ENCODE measurements at regions not wholly inside any gene's neighbourhood (a gene's known extent, or its start where the extent isn't known, plus 50 kb on each side); places are given as distances from the start of the nearest gene placed in this dataset.

- TF ChIP-seq ZNF70 (CRISPR knock-in tag; IDR thresholded peaks at IDR 0.05) (no peak), ZFP3 (CRISPR knock-in tag; IDR thresholded peaks at IDR 0.05) (no peak), POU6F1 (CRISPR knock-in tag; IDR thresholded peaks at IDR 0.05; ENCODE audit: borderline replicate concordance, low read depth) (no peak), ISL1 (CRISPR knock-in tag; IDR thresholded peaks at IDR 0.05) (no peak), CSRNP3 (CRISPR knock-in tag; IDR thresholded peaks at IDR 0.05) (no peak), SNAI2 (CRISPR knock-in tag; IDR thresholded peaks at IDR 0.05) (no peak), BACH2 (CRISPR knock-in tag; IDR thresholded peaks at IDR 0.05; ENCODE audit: borderline replicate concordance) (no peak), ARNTL (CRISPR knock-in tag; IDR thresholded peaks at IDR 0.05; ENCODE audit: borderline replicate concordance, low read depth) (no peak), ZFP30 (CRISPR knock-in tag; IDR thresholded peaks at IDR 0.05) (no peak), ZC3H10 (CRISPR knock-in tag; IDR thresholded peaks at IDR 0.05) (no peak), PATZ1 (CRISPR knock-in tag; IDR thresholded peaks at IDR 0.05; ENCODE audit: borderline replicate concordance) (no peak), TCF4 (CRISPR knock-in tag; IDR thresholded peaks at IDR 0.05; ENCODE audit: borderline replicate concordance) (no peak)
Observed at GRCh38 chr9:118094387-118094786, 390.2 kb downstream of the TLR4 start.
